ENCODE measurements at regions not wholly inside any gene's neighbourhood (a gene's known extent, or its start where the extent isn't known, plus 50 kb on each side); places are given as distances from the start of the nearest gene placed in this dataset.

DNA sequence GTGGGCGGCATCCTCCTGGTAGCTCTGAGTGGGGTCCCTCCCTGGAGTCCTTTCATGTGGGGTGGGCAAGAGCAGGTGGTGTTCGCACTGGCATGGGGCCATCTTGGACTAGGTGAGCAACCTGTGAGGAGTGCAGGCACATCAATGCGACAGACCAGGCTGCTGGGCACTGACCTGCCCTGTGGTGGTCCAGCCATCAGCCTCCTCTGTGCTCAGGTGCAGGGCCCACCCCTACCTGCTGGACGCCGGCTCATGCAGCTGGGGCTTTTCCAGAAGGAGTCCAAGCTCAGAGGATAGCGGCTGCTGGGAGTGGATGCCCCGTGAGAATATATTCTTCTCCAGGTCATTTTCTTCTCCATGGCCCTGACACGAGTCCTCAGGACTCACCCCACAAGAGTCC lies 424.4 kb downstream of the GLRX3 start:
- Histone ChIP-seq H3K4me3 (no peak overlapping the region), H3K9me3 (ENCODE audit: control insufficient read depth in 4 of 4, insufficient read depth in 3 of 4, low read length in 3 of 4) (no peaks in the 10 kb centered on the region), H3K9ac (ENCODE audit: insufficient read depth in 1 of 2, low read length in 2 of 2) (no peak overlapping the region), H3K27ac (ENCODE audit: low read depth in 1 of 2, low read length in 1 of 2) (no peak overlapping the region), H3K4me1 (ENCODE audit: control insufficient read depth in 5 of 5, insufficient read depth in 5 of 5, low read length in 5 of 5) (no peaks in the 10 kb centered on the region), H3K36me3 (ENCODE audit: control insufficient read depth in 4 of 4, insufficient read depth in 4 of 4, low read length in 4 of 4) (no peaks in the 10 kb centered on the region), H3K27me3 (ENCODE audit: control insufficient read depth in 3 of 3, insufficient read depth in 3 of 3, low read length in 2 of 3) (peaks cover 0 to 9% (median 0%) of the 10 kb centered on the region in 3 donors)
- no peak for DNase-seq
- TF ChIP-seq, protein P1, sequence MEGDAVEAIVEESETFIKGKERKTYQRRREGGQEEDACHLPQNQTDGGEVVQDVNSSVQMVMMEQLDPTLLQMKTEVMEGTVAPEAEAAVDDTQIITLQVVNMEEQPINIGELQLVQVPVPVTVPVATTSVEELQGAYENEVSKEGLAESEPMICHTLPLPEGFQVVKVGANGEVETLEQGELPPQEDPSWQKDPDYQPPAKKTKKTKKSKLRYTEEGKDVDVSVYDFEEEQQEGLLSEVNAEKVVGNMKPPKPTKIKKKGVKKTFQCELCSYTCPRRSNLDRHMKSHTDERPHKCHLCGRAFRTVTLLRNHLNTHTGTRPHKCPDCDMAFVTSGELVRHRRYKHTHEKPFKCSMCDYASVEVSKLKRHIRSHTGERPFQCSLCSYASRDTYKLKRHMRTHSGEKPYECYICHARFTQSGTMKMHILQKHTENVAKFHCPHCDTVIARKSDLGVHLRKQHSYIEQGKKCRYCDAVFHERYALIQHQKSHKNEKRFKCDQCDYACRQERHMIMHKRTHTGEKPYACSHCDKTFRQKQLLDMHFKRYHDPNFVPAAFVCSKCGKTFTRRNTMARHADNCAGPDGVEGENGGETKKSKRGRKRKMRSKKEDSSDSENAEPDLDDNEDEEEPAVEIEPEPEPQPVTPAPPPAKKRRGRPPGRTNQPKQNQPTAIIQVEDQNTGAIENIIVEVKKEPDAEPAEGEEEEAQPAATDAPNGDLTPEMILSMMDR (IDR thresholded peaks at IDR 0.05; ENCODE audit: control extremely low read depth, extremely low read depth) = no peak
- WGBS, 2 donors = 90 to 91% methylated on average over 8 of the region's 8 CpGs
- no peak for ATAC-seq (ENCODE audit: insufficient read depth, low FRiP score)

DNA sequence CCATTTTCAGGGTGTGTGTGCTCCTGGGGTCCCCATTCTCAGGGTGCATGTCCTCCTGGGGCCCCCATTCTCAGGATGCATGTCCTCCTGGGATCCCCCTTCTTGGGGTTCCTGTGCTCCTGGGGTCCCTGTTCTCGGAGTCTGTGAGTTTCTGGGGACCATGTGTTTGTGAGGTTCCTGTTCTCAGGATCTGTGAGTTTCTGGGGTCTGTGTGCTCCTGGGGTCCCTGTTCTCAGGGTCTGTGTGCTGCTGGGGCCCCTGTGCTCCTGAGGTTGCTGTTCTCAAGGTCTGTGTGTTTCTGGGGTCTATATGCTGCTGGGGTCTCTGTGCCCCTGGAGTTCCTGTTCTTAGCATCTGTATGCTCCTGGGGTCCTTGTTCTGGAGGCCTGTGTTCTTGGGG lies 425.5 kb downstream of the GLRX3 start:
- no peak for ATAC-seq (ENCODE audit: insufficient read depth, low FRiP score)

DNA sequence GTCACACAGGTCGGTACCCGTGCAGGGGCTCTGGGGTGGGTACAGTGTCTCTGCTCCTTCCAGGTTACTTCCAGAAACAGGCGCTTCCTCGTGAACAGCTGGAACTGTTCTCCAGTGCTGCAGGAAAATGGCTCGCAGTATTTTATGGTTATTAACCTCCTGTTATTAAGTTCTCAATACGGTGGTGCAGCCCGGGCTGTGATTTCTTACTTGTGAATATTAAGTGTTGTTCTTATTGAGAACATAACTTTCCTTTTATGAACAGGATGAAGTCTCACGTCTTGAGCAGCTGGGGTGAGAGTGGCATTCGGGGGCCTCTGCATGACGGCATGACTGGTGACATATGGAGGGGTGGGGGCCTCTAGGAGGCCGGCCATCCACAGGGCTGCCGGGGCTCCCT lies 430.8 kb downstream of the GLRX3 start:
- Histone ChIP-seq H3K9ac (ENCODE audit: insufficient read depth in 1 of 2, low read length in 2 of 2) (no peak overlapping the region), H3K9me3 (ENCODE audit: control insufficient read depth in 4 of 4, insufficient read depth in 3 of 4, low read length in 3 of 4) (peaks cover 0 to 2% (median 0%) of the 10 kb centered on the region in 4 donors), H3K36me3 (ENCODE audit: control insufficient read depth in 4 of 4, insufficient read depth in 4 of 4, low read length in 4 of 4) (no peaks in the 10 kb centered on the region), H3K4me3 (no peak overlapping the region), H3K27ac (ENCODE audit: low read depth in 1 of 2, low read length in 1 of 2) (no peak overlapping the region), H3K4me1 (ENCODE audit: control insufficient read depth in 5 of 5, insufficient read depth in 5 of 5, low read length in 5 of 5) (no peaks in the 10 kb centered on the region), H3K27me3 (ENCODE audit: control insufficient read depth in 3 of 3, insufficient read depth in 3 of 3, low read length in 2 of 3) (peaks cover 0 to 6% (median 0%) of the 10 kb centered on the region in 3 donors)
- WGBS, 2 donors = 83 to 87% methylated on average over 12 of the region's 12 CpGs
- TF ChIP-seq, protein P1 (IDR thresholded peaks at IDR 0.05; ENCODE audit: control extremely low read depth, extremely low read depth) = no peak
- ATAC-seq (ENCODE audit: insufficient read depth, low FRiP score) (no peak), DNase-seq (no peak)

More for the DNA sequence above, 425.5 kb downstream of the GLRX3 start:
- Histone ChIP-seq H3K27me3 (ENCODE audit: control insufficient read depth in 3 of 3, insufficient read depth in 3 of 3, low read length in 2 of 3) (peaks cover 0 to 6% (median 0%) of the 10 kb centered on the region in 3 donors), H3K4me3 (no peak overlapping the region), H3K4me1 (ENCODE audit: control insufficient read depth in 5 of 5, insufficient read depth in 5 of 5, low read length in 5 of 5) (no peaks in the 10 kb centered on the region), H3K9ac (ENCODE audit: insufficient read depth in 1 of 2, low read length in 2 of 2) (no peak overlapping the region), H3K9me3 (ENCODE audit: control insufficient read depth in 4 of 4, insufficient read depth in 3 of 4, low read length in 3 of 4) (no peaks in the 10 kb centered on the region), H3K36me3 (ENCODE audit: control insufficient read depth in 4 of 4, insufficient read depth in 4 of 4, low read length in 4 of 4) (no peaks in the 10 kb centered on the region), H3K27ac (ENCODE audit: low read depth in 1 of 2, low read length in 1 of 2) (no peak overlapping the region)
- DNase-seq = no peak
- 89 to 94% methylated on average over 1 of the region's 1 CpG for WGBS, 2 donors
- TF ChIP-seq, protein P1 (IDR thresholded peaks at IDR 0.05; ENCODE audit: control extremely low read depth, extremely low read depth) = no peak

DNA sequence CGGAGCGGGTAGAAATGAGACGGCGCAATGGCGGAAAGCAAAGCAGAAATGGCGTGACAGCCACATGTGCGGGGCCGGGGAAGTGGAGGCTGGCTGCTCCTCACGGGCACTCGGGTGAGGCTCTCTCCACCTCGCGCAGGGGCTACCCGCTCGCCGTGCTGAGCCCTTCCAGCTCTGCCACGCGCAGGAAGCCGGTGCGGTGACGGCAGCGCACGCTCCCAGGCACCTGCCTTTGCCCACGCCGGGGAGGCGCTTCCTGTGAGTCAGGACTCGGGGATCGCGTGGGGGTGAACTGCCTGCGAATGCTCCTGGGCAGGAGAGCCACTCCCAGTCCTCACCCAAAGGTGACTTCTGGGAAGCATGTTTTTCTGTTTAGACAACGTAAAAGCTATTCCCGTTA lies 431.2 kb downstream of the GLRX3 start:
- Histone ChIP-seq H3K9me3 (ENCODE audit: control insufficient read depth in 4 of 4, insufficient read depth in 3 of 4, low read length in 3 of 4) (peaks cover 0 to 2% (median 0%) of the 10 kb centered on the region in 4 donors), H3K4me1 (ENCODE audit: control insufficient read depth in 5 of 5, insufficient read depth in 5 of 5, low read length in 5 of 5) (no peaks in the 10 kb centered on the region), H3K4me3 (no peak overlapping the region), H3K9ac (ENCODE audit: insufficient read depth in 1 of 2, low read length in 2 of 2) (no peak overlapping the region), H3K27ac (ENCODE audit: low read depth in 1 of 2, low read length in 1 of 2) (no peak overlapping the region), H3K27me3 (ENCODE audit: control insufficient read depth in 3 of 3, insufficient read depth in 3 of 3, low read length in 2 of 3) (peaks cover 0 to 6% (median 0%) of the 10 kb centered on the region in 3 donors), H3K36me3 (ENCODE audit: control insufficient read depth in 4 of 4, insufficient read depth in 4 of 4, low read length in 4 of 4) (no peaks in the 10 kb centered on the region)
- 94 to 95% methylated on average over 30 to 31 of the region's 31 CpGs for WGBS, 2 donors
- no peak for DNase-seq
- TF ChIP-seq, protein P1 (IDR thresholded peaks at IDR 0.05; ENCODE audit: control extremely low read depth, extremely low read depth) = no peak
- ATAC-seq (ENCODE audit: insufficient read depth, low FRiP score) = no peak
